Brain pericyte (primary cell): ENCODE measurements at regions not wholly inside any gene's neighbourhood (a gene's known extent, or its start where the extent isn't known, plus 50 kb on each side); places are given as distances from the start of the nearest gene placed in this dataset.

Experiments
- DNase-seq: peaks from one replicate; pipeline ENCODE4 v3.0.0-alpha.2; 2012; ENCODE audit warnings: low read depth, low spot score

DNA sequence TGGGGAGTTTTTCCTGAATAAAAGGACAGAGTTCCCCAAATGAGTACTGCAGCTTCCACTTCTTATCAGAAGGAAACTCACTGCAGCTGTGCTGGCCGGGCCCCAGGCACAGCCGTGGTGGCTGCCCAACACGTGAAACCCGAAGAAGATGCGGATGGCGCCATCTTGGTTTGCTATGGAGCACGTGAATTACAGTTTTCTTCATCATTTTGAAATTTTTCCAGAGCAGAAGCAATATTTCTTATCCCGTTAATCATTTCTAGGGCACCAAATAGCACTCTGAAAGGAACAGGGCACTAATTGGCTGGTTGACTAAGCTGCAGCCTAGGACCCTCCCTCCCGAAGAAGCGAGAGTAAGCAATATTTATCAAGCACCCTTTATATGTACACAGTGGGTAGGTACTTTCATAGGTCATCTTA lies 63.2 kb upstream of the EPS8L3 start:
- DNase-seq, result no peak

DNA sequence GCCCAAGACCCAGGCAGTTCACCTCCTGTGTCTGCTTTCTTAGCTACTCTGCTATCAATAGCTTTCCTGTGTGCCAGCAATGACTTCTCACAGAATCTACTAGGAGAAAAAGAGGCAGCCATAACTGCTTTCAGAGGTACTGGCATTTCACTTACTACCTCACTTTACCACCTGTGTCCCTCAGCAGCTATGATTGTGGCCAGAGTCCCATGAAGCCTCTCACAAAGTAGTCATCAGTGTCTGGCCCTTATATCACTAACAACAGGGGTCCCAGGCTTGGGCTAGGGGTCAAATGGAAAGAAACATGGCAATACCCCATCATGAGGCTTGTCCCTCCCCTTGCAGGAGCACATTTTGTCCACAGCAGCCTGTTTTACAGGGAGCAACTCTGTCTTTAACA lies 62.7 kb upstream of the EPS8L3 start:
- DNase-seq, result no peak

DNA sequence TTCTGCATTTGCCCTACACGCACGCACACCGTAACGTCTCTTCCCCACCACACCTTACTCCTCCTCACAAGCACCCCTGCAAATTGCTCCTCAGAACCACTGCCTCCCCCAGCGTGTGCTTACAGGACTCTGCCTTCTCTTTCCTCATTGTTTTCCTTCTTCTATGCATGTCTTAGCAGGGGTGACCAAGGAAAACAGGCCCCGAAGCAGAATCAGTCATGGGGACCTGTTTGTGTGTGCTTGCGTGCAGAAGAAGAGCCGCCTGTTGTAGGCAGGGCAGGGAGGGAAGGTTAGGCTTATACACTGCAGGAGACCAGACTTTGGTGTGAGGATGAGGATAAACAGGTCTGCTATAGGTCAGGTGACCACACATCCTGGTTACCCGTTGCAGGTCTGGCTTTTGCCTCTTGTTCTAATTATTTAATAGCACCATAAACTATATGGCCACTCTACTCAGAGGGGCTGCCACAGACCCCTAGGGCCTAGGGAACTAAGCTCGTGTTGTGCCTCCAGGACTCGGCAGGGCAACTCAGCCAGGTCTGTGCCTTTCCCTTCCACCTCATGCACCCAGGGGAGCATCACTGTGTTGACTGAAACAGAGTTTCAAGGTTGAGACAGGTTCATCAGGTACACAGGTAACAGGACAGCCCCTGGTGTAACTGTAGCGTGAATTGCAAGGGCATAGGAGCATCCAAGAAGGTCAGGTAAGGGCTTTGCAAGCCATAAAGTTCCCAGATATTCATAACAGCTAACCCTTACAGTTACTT lies 60.8 kb upstream of the EPS8L3 start:
- no peak for DNase-seq

DNA sequence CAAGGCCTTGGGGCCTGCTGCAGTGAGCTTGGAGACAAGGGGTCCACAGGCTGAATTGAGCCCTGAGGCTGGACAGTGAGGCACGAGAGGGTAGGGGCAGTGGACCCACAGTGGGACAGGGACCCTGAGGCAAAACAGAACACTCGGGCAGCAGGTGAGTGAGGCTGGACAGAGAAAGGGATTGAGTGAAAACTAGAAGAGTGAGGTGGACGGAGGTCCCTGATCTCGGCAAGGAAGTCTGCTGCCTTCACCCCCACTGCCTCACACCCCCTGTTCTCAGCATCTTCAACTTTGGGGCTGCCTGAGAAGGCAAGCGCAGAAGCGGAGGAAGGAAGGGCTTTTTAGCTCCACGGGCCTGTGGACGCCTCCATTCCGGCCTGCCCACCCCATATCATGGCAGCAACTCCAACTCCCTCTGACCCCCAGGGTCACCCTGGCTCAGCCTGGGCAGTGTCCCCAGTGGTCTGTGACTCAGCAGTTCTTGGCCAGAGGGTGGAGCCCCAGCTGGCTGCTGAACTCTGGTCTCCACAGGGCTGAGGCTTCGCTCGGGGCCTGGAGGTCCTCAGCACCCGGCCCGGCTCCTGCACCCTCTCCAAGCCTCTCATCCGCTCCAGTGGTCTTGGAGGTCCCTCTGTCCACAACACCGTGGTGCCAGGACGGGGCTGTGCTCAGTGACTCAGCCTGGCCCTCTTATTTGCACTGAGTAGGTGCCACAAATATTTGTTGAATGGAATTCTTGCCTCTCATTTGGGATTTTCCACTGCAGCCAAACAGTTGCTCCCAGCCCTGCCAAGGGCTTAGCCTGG lies 60.0 kb upstream of the EPS8L3 start:
- DNase-seq, result no peak

DNA sequence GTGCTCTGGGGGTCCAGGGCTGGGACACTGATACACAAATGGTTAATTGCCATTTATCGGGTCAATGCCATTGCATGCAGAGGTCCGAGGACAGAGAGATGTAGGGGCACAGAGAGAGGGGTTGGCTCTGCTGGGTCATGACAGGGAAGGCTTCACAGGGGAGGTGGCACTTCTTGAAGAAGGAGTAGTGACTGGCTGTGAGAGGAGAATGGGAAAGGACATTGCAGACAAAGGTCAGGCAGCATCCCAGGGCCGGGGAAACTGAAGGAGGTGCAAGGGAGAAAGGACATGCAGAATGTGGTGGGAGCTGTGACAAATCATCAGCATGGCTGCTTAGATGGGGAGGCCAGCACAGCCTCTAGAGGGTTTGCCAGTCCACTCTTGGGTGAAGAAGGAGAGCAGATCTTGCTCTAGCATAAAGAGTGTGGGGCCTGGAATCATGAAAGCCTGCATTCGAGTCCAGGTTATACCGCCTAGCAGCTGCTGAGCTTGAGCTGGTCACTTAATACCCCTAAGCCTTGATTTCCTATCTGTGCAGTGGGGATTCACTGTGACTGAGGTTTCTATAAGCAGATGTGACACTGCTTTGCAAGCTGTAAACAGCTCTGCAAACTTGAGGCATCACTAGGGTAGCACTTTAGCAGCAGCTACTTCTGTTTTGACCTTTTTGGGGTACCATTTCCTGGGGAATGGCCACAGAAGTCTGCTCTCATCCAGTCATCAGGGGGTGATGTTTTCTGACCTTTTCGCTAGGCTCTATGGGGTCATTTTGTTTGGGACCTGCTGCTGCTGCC lies 59.2 kb upstream of the EPS8L3 start:
- no peak for DNase-seq

DNA sequence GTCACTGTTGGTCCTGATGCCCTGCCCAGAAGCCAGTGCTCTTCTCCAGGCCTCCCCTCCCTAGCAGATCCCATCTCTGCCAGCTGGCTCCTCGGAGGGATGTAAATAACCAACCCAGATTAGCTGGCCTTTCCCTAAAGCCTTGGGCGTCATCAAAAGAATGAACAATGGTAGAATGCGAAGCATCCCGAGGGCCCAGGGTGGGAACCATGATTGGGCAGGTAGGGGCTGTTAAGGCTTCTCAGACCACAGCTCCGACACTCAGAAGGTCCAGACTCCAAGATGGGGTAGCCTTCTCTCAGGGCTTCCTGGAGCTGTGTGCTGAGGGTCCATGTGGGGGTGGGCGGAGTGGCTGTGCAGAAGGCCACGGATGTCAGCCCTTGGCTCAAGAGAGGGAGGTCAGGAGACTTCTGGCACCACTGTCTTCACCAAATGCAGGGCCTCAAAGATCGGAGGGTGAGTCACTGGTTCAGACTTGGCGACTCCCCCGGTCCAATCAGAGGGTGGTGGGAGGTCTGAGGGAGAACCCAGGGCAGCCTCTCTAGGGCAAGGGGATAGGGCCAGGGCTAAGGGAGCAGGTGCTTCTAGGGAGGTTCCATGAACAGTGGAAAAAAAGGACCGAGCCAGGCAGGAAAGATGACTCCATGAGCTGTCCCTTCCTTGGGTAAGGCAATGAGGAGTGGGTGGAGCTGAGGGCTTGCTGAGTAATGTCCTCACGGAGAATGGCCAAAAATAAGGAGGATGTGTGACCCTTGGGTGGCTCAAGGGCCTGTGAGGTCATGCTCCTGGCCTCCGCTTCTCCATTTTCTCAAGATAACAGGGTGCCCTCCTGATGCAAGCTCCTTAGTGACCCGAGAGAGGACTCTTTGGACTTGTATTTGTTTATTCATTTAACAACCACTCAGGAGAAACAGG lies 58.4 kb upstream of the EPS8L3 start:
- DNase-seq, result no peak

DNA sequence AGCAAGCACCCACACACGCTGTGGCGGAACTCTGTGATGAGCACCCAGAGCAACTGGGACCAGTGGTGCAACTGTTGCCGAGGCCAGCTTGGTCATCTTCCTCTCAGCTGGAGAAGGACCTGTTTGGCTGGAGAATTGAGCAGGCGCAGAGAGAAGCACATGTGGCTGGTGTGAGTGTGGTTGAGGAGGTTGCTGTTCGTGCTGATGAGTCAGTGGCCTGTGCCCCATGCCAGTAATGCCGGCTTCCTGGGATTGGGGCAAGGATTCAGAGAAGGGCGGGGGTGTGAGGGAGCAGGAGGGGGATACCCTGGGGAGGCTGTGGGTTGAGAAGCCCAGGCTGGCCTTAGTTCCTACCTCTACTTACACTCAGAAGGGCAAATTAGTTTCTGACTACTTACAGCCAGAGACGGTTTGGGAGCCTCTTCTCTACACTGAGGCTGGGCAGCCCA lies 57.5 kb upstream of the EPS8L3 start:
- DNase-seq, result peak; percentile 58

DNA sequence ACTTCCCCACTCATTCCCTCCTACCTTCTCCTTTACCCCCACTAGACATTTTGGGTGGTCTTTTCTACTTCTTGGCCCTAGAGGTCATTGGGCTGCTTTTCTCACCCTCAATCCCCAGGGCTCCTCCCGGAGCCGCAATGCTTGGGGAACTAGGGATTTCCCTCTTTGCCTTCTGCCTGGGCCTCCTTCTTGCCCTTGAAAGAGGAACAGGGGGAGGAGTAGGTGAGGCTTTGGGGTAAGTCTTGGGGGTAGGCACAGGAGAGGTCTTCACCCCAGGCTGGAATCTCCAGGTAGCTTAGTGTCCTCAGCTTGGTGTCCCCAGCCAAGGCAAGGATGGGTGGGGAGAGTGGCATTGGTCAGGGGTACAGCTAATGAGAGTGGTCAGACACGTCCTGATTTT lies 56.2 kb upstream of the EPS8L3 start:
- DNase-seq, result no peak

DNA sequence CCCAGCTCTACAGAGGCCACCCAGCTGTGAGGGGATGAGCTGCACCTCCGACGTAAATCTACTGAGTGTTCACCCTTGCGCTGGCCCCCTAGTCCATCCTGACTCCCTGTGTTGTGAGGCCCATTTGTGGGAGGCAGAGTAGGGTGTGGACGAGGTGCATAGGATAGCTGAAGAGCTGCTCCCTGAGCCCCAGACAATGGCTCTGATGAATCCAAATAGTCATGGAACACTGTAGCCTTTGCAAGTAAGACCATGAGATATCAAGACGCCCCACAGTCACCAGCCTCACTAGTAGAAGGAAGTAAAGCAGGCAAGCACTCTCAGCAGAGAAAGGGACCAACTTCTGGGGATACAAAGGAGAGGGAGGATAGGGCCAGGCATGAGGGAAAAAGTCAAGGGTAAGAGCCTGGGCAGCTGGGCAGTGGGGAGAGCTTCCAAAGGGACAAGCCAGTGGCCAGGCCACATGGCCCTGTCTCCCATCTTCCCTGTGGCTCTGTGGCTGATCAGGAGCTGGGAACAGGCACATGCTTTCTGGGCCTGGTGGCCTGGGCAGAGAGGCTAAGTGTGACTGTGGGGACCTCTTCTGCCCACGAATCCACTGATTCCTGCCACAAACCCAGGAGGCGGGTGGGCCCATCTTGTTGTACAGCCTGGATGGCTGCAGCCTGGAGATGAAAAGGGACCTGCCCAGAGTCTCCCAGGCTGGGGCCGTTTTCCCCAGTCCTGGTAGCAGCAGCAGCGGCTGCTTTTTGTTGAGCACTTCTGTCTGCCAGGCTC lies 55.5 kb upstream of the EPS8L3 start:
- no peak for DNase-seq

DNA sequence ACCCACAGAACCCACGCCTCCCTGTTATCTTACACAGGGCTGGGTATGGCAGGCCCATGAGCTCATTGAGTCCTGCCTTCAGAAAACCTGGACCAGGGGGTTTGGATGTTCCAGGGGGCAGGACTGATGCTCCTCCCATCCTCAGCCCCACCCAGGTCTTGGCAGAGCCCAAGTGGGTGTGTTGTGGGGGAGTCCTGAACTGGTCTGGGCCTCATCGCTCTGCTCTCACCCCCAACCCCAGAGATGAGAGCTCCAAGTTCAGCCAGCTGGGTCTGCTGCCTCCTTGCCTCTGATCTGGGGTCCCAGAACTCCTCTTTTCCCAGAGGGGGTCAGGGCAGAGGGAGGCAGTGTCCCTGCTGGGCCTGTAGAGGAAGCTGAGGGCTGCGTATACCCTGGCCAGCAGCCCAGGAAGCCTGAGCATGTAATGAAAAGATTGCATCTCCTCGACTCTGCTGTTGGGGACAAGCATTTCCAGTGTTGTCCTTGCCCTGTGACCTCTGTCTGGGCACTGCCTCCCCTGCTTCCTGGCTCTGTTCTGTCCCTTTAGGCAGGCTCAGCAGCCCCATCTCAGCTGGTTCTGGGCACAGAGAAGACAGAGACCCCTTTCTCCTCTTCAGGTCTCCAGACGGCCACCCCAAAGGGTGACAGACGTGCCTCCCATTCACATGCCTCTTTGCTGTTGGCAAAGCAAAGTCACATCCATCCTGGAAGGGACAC lies 54.7 kb upstream of the EPS8L3 start:
- no peak for DNase-seq

DNA sequence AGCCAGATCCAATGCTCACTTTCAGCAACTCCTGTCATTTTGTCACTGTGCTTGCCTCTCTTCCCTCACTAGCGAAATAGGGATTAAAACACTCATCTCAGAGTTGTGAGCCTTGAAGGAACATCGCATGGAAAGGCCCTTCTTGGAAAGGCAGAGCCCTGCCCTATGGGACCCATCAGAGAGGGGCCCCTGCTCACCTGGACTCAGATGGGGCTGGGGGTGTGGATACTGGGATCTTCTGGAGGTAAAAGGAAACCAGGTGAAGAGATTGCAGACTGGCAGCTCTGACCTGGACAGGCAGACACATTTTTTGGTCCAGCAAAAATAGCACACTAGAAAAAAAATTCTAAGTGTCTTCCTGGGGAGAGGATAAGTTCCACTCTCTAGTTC lies 54.2 kb upstream of the EPS8L3 start:
- DNase-seq, result no peak

DNA sequence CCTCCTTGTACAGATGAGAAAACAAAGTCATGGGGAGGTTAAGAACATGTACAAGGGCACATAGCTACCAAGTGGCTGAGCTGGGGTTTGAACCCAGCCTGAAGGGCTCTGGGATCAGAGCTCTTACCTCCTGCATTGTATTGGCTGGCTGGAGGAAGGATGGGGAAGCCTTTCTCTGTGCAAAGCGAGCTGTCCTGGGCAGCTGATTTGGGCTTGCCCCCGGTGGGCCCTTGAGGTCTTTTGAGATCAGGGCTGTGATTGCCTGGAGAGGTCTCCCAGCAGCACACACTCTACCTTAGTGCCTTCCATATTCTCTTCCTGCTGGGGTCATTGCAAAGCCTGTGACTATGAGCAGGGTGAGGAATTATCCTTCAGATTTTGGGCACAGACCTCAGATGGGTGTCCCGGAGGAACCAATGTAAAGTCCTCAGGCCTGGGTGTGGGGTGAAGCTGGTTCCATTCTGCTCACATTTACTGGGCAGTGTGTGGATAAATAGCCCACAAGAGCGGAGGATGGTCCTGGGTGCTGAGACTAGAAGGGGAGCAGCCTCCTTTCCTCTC lies 53.3 kb upstream of the EPS8L3 start:
- no peak for DNase-seq

DNA sequence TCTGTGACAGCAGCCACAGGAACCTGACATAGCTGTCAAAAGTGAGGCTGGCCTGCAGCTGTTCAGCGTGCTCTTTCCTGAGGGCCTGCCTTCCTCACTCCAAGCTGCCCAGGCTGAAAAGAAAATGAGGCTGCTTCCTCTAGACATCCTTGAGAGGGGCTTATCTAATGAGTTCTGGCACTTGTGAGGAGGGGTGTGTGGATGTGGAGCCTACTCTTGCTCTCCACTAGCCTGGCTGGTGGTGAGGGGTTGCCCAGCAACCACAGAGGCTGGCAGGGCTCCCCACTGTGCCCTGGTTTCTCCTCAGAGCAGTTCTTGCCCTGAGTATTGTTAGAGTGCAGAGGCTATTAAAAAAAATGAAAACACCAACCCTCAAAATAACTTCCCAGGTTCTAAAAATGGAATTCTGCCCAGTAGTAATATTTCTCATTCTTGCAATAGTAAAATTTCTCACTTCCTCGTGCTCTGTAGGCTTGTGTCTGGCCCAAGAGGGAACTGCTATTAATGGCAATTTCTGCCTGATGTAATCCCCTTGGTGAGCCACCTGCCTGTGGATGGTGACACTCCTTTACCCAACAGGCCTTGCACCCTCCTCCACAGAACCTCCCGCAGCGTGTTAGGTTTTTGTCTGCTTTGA lies 52.6 kb upstream of the EPS8L3 start:
- DNase-seq, result no peak

DNA sequence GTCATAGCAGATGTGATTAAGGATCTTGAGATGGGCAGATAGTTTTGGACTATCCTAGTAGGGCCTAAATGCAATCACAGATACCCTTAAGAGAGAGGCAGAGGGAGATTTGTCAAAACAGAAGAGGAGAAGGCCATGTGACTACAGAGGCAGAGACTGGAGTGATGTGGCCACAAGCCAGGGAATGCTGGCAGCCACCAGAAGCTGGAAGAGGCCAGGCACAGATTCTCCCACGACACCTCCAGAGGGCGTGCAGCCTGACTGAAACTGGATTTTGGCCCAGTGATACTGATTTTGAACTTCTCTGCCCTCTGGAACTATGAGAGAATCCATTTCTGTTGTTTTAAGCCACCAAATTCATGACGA lies 52.1 kb upstream of the EPS8L3 start:
- no peak for DNase-seq

DNA sequence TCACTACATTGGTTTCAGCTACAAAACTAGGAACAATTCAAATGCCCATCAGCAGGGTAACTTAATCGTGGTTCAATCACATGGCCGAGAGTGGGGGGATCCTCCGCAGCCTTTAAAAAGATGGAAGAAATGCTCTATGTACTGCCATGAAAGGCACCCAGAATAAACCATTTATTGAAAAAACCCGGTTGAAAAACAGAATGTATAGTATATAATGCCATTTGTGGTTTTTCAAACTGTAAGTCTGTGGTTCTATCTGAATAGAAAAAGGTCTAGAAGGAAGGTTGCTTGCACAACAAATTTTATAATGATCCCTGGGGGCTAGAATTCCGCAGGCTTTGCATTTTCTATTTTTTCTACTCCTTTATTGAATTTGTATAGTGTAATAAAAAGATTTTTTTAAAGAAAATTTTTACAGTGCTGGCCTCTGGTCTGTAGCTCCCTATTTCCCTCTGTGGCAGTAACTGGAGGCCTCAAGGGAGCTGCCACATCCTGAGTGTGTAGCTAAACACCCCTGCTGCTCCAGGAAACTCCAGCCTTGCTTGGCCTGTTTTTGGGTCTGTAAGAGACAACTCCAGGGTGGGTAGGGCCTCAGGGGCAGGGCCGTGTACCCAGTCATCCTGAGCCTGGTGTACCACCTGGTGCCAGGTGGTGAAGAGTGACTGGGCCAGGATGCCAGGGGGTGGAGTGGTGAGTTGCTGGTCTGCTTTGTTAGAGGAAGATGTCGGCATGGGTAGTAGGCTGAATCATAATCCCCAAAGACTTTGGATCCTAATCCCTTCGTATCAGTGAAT lies 51.5 kb upstream of the EPS8L3 start:
- no peak for DNase-seq

DNA sequence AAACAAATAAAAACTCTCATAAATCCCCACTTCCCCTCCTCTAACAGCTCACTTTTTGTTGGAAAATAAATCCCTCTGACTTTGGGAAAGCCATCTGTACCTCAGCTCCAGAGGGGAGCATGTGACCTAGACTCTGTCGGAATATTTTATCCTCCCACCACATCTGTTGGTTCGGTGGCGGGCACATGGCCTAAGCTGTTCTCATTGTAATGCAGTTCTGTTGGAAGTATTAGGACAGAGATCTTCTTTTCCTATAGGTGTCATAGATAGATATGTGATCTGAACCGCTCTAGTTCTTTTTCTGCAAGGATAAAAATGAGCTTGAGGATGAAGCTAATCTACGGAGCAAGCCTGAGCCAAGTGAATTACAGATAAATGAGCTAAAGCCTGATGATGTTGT lies 50.5 kb upstream of the EPS8L3 start:
- DNase-seq, result no peak
